Common myeloid progenitor, CD34-positive (primary cell): ENCODE measurements at regions not wholly inside any gene's neighbourhood (a gene's known extent, or its start where the extent isn't known, plus 50 kb on each side); places are given as distances from the start of the nearest gene placed in this dataset.
"Not testable (repeated sequence)": the region's sequence is repeated elsewhere in the genome, so short reads cannot be mapped to it uniquely, and the experiment has no call there.

ENCODE experiments used
- CTCF ChIA-PET: fragments of 350-600 bp; sonication (Branson Sonifier 250); formaldehyde crosslinking; loops from one replicate; lab custom pipeline; 2021; ENCODE audit warnings: antibody characterized with exemption; lab: Charles Lee
- POLR2A ChIA-PET: fragments of 350-600 bp; sonication (Branson Sonifier 250); formaldehyde crosslinking; loops from one replicate; lab custom pipeline; 2021; ENCODE audit warnings: antibody characterized with exemption; lab: Charles Lee
- DNase-seq, 3 donors: peaks; one replicate each; pipeline versions ENCODE4 v3.0.0 to v3.0.0-alpha.2; 2013
- H3K27ac ChIP-seq, 2 experiments: 1 replicate in 1 of 2; 2 replicates in 1 of 2; pipeline ENCODE4 v1.7.0; 2013; ENCODE audit warnings: inconsistent platforms in 2 of 2, low read length in 2 of 2, mild to moderate bottlenecking in 2 of 2, low read depth in 1 of 2, moderate library complexity in 1 of 2; ENCODE audit not compliant: severe bottlenecking in 2 of 2, insufficient read depth in 1 of 2, poor library complexity in 1 of 2
- H3K27me3 ChIP-seq, 5 experiments: replicated peaks in 2 of 5; 1 replicate in 3 of 5; 2 replicates in 2 of 5; pipeline versions ENCODE4 v1.6.1 to v1.7.0; 2013; ENCODE audit warnings: low read length in 4 of 5, mild to moderate bottlenecking in 2 of 5, moderate library complexity in 2 of 5, inconsistent platforms in 1 of 5; ENCODE audit not compliant: insufficient read depth in 5 of 5, control insufficient read depth in 4 of 5
- H3K36me3 ChIP-seq, 4 experiments: 1 replicate in 2 of 4; 2 replicates in 2 of 4; pipeline versions ENCODE4 v1.6.1 to v1.7.0; 2013; ENCODE audit warnings: low read length in 3 of 4, control low read depth in 1 of 4, mild to moderate bottlenecking in 1 of 4; ENCODE audit not compliant: control insufficient read depth in 4 of 4, insufficient read depth in 4 of 4
- H3K4me1 ChIP-seq, 4 experiments: 1 replicate in 3 of 4; 2 replicates in 1 of 4; pipeline versions ENCODE4 v1.6.1 to v1.7.1; 2013; ENCODE audit warnings: low read length in 3 of 4, mild to moderate bottlenecking in 3 of 4, control low read depth in 1 of 4, inconsistent platforms in 1 of 4, moderate library complexity in 1 of 4; ENCODE audit not compliant: control insufficient read depth in 4 of 4, insufficient read depth in 4 of 4; ENCODE audit errors: control extremely low read depth in 1 of 4
- H3K4me3 ChIP-seq, 7 experiments: 1 replicate in 4 of 7; 2 replicates in 3 of 7; pipeline versions ENCODE4 v1.5.1 to v1.7.0; 2013; ENCODE audit warnings: mild to moderate bottlenecking in 7 of 7, low read length in 6 of 7, moderate library complexity in 6 of 7, inconsistent platforms in 2 of 7, low read depth in 2 of 7, control low read depth in 1 of 7; ENCODE audit not compliant: insufficient read depth in 4 of 7, control insufficient read depth in 1 of 7; ENCODE audit errors: extremely low read depth in 1 of 7
- H3K9me3 ChIP-seq, 5 experiments: 1 replicate in 4 of 5; 2 replicates in 1 of 5; pipeline versions ENCODE4 v1.6.1 to v1.7.1; 2013; ENCODE audit warnings: low read length in 4 of 5, mild to moderate bottlenecking in 2 of 5, inconsistent platforms in 1 of 5, low read depth in 1 of 5, moderate library complexity in 1 of 5; ENCODE audit not compliant: control insufficient read depth in 4 of 5, insufficient read depth in 2 of 5; ENCODE audit errors: control extremely low read depth in 1 of 5
- WGBS: methylation state at CpG from one replicate; pipeline ENCODE4 v1.1.5; 2013; ENCODE audit not compliant: insufficient coverage; 5-methylcytosine and 5-hydroxymethylcytosine counted together

- Histone ChIP-seq H3K36me3 (no peaks in the 10 kb centered on the region), H3K4me1 (peaks cover 0 to 3% (median 2%) of the 10 kb centered on the region in 4 experiments), H3K27ac (no peak overlapping the region), H3K4me3 (no peak overlapping the region), H3K9me3 (peaks cover 0 to 14% (median 0%) of the 10 kb centered on the region in 5 experiments), H3K27me3 (peaks cover 0 to 37% (median 9%) of the 10 kb centered on the region in 5 experiments)
- no peak for DNase-seq
- 94% methylated on average over 23 of the region's 29 CpGs for WGBS
- ChIA-PET CTCF (no interaction called here), POLR2A (no interaction called here)
Observed at GRCh38 chr2:89763581-89764485, 1072.4 kb downstream of the RPIA start.

- peaks cover 0 to 42% (median 9%) of the 10 kb centered on the region in 5 experiments for H3K27me3 ChIP-seq
- 96% methylated on average over 20 of the region's 20 CpGs for WGBS
- CTCF ChIA-PET, H3K4me1 ChIP-seq, H3K36me3 ChIP-seq, DNase-seq, POLR2A ChIA-PET, H3K27ac ChIP-seq, H3K4me3 ChIP-seq: not testable (repeated sequence)
- H3K9me3 ChIP-seq: peaks cover 0 to 14% (median 0%) of the 10 kb centered on the region in 5 experiments
Observed at GRCh38 chr2:89764571-89765360, 1073.3 kb downstream of the RPIA start.

- H3K36me3 ChIP-seq, CTCF ChIA-PET, POLR2A ChIA-PET, DNase-seq, H3K4me1 ChIP-seq, H3K27ac ChIP-seq, H3K4me3 ChIP-seq: not testable (repeated sequence)
- 98% methylated on average over 5 of the region's 5 CpGs for WGBS
- Histone ChIP-seq H3K27me3 (peaks cover 0 to 45% (median 10%) of the 10 kb centered on the region in 5 experiments), H3K9me3 (peaks cover 0 to 14% (median 0%) of the 10 kb centered on the region in 5 experiments)
Observed at GRCh38 chr2:89765361-89765718, 1073.9 kb downstream of the RPIA start.

DNA sequence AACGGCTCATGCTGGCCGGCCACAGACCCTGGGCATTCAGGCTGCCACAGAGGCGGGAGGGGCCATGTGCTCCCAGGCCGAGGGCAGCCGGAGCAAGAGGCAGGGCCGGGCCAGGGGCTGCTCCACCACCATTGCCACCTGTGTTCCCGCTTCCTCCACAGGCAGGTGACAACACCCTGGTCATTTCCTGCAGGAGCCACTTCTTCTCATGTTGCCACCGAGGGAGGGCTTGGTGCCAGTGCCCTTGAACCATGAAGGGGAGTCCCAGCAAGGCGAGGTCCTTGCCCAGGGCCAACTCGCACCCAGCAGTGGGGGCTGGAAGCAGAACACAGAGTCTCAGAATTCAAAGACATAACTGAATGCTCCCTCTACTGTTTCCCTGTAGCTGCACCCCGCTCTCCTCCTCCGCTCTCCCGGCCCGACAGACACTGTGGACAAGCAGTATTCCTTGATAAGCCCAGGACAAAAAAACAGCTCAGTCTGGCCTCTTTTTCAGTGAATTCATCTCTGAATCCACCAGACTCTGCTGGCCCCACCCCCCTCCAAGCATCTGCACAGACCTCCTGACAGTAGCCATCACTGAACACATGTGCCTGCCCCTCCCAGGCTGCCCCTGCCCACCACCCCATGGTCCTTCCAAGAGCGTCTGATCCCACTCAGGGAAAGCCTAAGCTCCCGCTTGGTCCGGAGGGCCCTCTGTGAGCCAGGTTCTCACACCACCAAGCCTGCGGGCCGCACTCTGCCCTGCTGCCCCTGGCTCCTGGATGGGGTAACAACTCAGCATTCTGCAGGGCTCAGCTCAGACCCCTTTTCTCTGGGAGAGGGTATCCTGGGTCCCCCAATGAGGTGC is 1074.9 kb downstream of the RPIA start:
- Histone ChIP-seq H3K9me3 (peaks cover 0 to 14% (median 0%) of the 10 kb centered on the region in 5 experiments), H3K27me3 (peaks cover 0 to 46% (median 11%) of the 10 kb centered on the region in 5 experiments)
- WGBS: 92% methylated on average over 19 of the region's 19 CpGs
- H3K36me3 ChIP-seq, DNase-seq, H3K27ac ChIP-seq, H3K4me1 ChIP-seq, POLR2A ChIA-PET, H3K4me3 ChIP-seq, CTCF ChIA-PET: not testable (repeated sequence)

DNA sequence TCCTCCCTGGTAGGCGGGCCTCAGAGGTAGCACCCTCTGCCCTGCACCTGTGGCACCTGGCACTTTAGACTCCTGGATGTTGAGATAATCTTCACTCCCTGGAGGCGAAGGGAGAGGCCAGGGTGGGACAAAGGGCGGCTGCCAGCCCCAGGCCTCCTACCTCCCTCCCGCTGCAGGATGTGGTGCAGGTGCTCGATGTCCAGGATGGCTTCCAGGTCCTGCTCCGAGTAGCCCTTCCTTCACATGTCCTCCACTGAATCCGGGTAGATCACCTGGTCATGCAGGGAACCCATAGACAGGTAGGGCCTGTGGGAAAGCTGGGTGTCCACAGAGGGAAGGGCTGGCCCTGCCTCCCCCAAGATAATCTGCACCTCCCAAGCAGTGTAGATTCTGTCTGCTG is 1075.6 kb downstream of the RPIA start:
- POLR2A ChIA-PET, CTCF ChIA-PET, H3K36me3 ChIP-seq, H3K27ac ChIP-seq, H3K4me1 ChIP-seq, DNase-seq, H3K4me3 ChIP-seq: not testable (repeated sequence)
- WGBS: 90% methylated on average over 7 of the region's 7 CpGs
- H3K9me3 ChIP-seq: peaks cover 0 to 14% (median 0%) of the 10 kb centered on the region in 5 experiments
- H3K27me3 ChIP-seq: peaks cover 0 to 46% (median 11%) of the 10 kb centered on the region in 5 experiments

- Histone ChIP-seq H3K27ac (no peak overlapping the region), H3K27me3 (peaks cover 0 to 46% (median 11%) of the 10 kb centered on the region in 5 experiments), H3K9me3 (peaks cover 0 to 17% (median 5%) of the 10 kb centered on the region in 5 experiments), H3K4me3 (no peak overlapping the region), H3K4me1 (peaks cover 0 to 3% (median 2%) of the 10 kb centered on the region in 4 experiments), H3K36me3 (no peaks in the 10 kb centered on the region)
- ChIA-PET CTCF (no interaction called here), POLR2A (no interaction called here)
- WGBS: 16% methylated on average over 60 of the region's 60 CpGs
- peak in 1 of 3 donors; percentile 15 for DNase-seq
Observed at GRCh38 chr2:89767572-89768435, 1076.3 kb downstream of the RPIA start.
